Sigmoid colon (tissue), 6 donors: ENCODE measurements at regions not wholly inside any gene's neighbourhood (a gene's known extent, or its start where the extent isn't known, plus 50 kb on each side); places are given as distances from the start of the nearest gene placed in this dataset.
"Not testable (repeated sequence)": the region's sequence is repeated elsewhere in the genome, so short reads cannot be mapped to it uniquely, and the experiment has no call there.

Experiments
- DNase-seq: peaks from one replicate; pipeline ENCODE4 v3.0.0-alpha.2; 2019
- H3K27ac ChIP-seq, 4 donors: fragments of 200-600 bp; sonication (generic); one replicate each; pipeline ENCODE4 v1.5.1; 2016 to 2019; ENCODE audit warnings: mild to moderate bottlenecking in 1 of 4
- H3K27me3 ChIP-seq, 3 donors: fragments of 200-600 bp; sonication (generic); one replicate each; pipeline ENCODE4 v1.5.1; 2019; ENCODE audit warnings: mild to moderate bottlenecking in 1 of 3
- H3K36me3 ChIP-seq, 4 donors: fragments of 200-600 bp; sonication (generic); one replicate each; pipeline ENCODE4 v1.5.1; 2016 to 2019
- H3K4me1 ChIP-seq, 4 donors: fragments of 200-600 bp; sonication (generic); one replicate each; pipeline ENCODE4 v1.5.1; 2017 to 2019
- H3K4me3 ChIP-seq, 4 donors: fragments of 200-600 bp; sonication (generic); one replicate each; pipeline ENCODE4 v1.5.1; 2017 to 2019; ENCODE audit warnings: mild to moderate bottlenecking in 2 of 4, moderate library complexity in 1 of 4
- H3K9me3 ChIP-seq, 4 donors: fragments of 200-600 bp in 3 of 4; sonication (generic) in 3 of 4; one replicate each; pipeline versions ENCODE4 v1.5.1 to v1.6.1; 2013 to 2019
- CTCF ChIP-seq, 4 experiments: fragments of 450-650 bp in 3 of 4; fragments of 200-600 bp in 1 of 4; IDR thresholded peaks; one replicate each; pipeline ENCODE4 v1.5.1; 2016 to 2019; ENCODE audit warnings: antibody characterized with exemption in 4 of 4, mild to moderate bottlenecking in 3 of 4, moderate library complexity in 2 of 4
- EP300 ChIP-seq, 4 donors: sonication (generic); formaldehyde crosslinking; IDR thresholded peaks; one replicate each; pipeline ENCODE4 v1.6.1; 2017; ENCODE audit warnings: antibody characterized with exemption in 4 of 4
- POLR2A ChIP-seq, 2 donors: fragments of 450-650 bp; IDR thresholded peaks; one replicate each; pipeline ENCODE4 v1.6.1; 2016; ENCODE audit warnings: antibody characterized with exemption in 2 of 2, mild to moderate bottlenecking in 2 of 2, moderate library complexity in 2 of 2
- POLR2AphosphoS5 ChIP-seq, 4 donors: sonication (generic); formaldehyde crosslinking; IDR thresholded peaks; one replicate each; pipeline ENCODE4 v1.6.1; 2017; ENCODE audit warnings: antibody characterized with exemption in 4 of 4
- WGBS, 2 donors: extraction: QIAGEN DNeasy Blood & Tissue Kit; methylation state at CpG; one replicate each; pipeline ENCODE4 v1.1.7; 2013; 5-methylcytosine and 5-hydroxymethylcytosine counted together
- intact Hi-C: fragments of 100-400 bp; cut with DNase I; formaldehyde crosslinking; loops from one replicate; pipeline ENCODE4 v1.15.1; 2023
- donor health status: healthy with polysubstance abuse.
- donor health status: healthy.

GRCh38 chr4:170682558-170683294 is 593.0 kb upstream of the AADAT start:
- no peaks in the 10 kb centered on the region for H3K36me3 ChIP-seq
- no peaks in the 10 kb centered on the region for H3K27me3 ChIP-seq
- TF ChIP-seq POLR2A (IDR thresholded peaks at IDR 0.05) (no peak), EP300 (IDR thresholded peaks at IDR 0.05) (no peak), CTCF (IDR thresholded peaks at IDR 0.05) (no peak), POLR2AphosphoS5 (IDR thresholded peaks at IDR 0.05) (no peak)
- H3K4me1 ChIP-seq = no peaks in the 10 kb centered on the region
- H3K9me3 ChIP-seq = peaks cover 0 to 3% (median 0%) of the 10 kb centered on the region in 4 donors
- intact Hi-C loops = no loop called here
- 39 to 64% methylated on average over 5 of the region's 5 CpGs for whole genome bisulfite sequencing, 2 donors
- no peak overlapping the region for H3K4me3 ChIP-seq
- DNase-seq = no peak
- no peak overlapping the region for H3K27ac ChIP-seq

DNA sequence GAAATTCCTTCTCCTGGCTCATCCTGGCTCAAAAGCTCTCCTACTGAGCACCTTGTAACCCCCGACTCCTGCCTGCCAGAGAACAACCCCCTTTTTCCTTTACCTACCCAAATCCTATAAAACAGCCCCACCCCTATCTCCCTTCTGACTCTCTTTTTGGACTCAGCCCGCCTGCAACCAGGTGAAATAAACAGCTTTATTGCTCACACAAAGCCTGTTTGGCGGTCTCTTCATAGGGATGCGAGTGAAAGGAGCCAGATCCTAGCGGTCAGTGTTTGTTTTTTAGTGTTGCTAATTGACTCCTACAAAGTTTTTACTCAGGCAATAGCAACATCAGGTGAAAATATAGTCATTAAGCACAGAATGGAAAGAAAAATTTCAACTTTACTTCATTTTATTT is 592.3 kb upstream of the AADAT start:
- intact Hi-C loops, H3K9me3 ChIP-seq, H3K27ac ChIP-seq, DNase-seq, H3K4me1 ChIP-seq, H3K4me3 ChIP-seq, H3K27me3 ChIP-seq, H3K36me3 ChIP-seq: not testable (repeated sequence)
- 24 to 61% methylated on average over 5 of the region's 5 CpGs for whole genome bisulfite sequencing, 2 donors

DNA sequence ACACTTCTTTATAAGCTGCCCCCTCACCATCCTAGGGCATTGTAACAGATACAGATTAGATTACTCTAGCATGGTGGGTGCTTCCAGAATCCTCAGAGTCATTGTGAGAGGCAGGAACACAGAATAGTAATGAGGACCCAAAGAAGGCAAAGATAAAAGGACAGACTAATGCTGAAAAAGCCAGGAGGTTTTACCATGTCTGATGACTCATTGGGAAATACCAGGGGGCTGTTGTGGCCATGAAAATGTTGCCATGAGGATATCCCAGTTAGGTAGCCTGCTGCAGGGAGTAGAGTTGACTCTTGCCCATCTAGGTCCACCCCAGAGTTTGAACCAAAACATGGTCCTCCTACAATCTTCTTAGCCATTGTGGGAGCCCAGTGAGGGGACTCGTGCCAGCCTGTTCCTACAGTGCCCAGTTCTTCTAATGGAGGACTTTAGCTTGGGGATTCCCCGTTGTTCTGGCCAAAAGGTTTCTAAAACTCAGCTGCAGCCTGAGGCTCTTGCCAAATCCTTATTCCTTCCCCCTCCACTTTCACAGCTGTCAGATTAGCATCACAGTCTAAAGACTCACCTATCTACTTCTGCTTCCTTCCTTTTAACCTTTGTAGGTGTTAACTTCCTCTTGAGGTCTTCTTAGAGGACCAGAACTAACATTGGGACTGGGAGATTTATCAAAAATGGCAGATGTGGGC is 586.0 kb upstream of the AADAT start:
- intact Hi-C loops = no loop called here
- H3K27ac ChIP-seq = no peak overlapping the region
- no peak overlapping the region for H3K4me3 ChIP-seq
- no peaks in the 10 kb centered on the region for H3K4me1 ChIP-seq
- H3K36me3 ChIP-seq = no peaks in the 10 kb centered on the region
- DNase-seq = no peak
- TF ChIP-seq POLR2A (IDR thresholded peaks at IDR 0.05) (no peak), CTCF (IDR thresholded peaks at IDR 0.05) (no peak), EP300 (IDR thresholded peaks at IDR 0.05) (no peak)
- no peaks in the 10 kb centered on the region for H3K9me3 ChIP-seq
- H3K27me3 ChIP-seq = no peaks in the 10 kb centered on the region
- WGBS, 2 donors = 75 to 78% methylated on average over 2 of the region's 2 CpGs

DNA sequence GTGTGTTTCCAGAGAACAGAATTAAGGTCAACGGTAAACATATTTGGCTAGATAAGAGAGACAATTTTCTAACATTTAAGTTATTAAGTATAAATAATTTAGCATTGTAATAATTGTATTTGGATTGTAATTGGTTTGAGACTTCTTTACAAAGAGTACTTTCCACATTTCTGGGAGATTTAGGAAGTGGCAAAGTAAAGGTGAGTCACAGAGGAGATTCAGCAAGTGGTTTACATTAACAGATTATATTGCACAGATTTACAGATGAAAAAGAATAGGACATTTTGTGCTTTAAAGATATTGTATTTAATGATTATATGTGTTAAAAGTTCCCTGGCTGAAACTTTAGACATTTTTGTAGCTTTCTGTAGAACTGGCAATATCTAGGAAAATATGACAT is 584.4 kb upstream of the AADAT start:
- intact Hi-C loops = no loop called here
- no peaks in the 10 kb centered on the region for H3K36me3 ChIP-seq
- DNase-seq = no peak
- H3K4me3 ChIP-seq = no peak overlapping the region
- 92 to 96% methylated on average over 1 of the region's 1 CpG for WGBS, 2 donors
- TF ChIP-seq CTCF (IDR thresholded peaks at IDR 0.05) (no peak), EP300 (IDR thresholded peaks at IDR 0.05) (no peak), POLR2AphosphoS5 (IDR thresholded peaks at IDR 0.05) (no peak), POLR2A (IDR thresholded peaks at IDR 0.05) (no peak)
- no peak overlapping the region for H3K27ac ChIP-seq
- no peaks in the 10 kb centered on the region for H3K9me3 ChIP-seq
- H3K27me3 ChIP-seq = no peaks in the 10 kb centered on the region
- H3K4me1 ChIP-seq = no peaks in the 10 kb centered on the region

- H3K27me3 ChIP-seq = no peaks in the 10 kb centered on the region
- H3K4me1 ChIP-seq = no peaks in the 10 kb centered on the region
- TF ChIP-seq POLR2AphosphoS5 (IDR thresholded peaks at IDR 0.05) = no peak
- DNase-seq = no peak
- no peaks in the 10 kb centered on the region for H3K9me3 ChIP-seq
- H3K4me3 ChIP-seq = no peak overlapping the region
- H3K27ac ChIP-seq = no peak overlapping the region
- intact Hi-C loops = no loop called here
- 2 to 20% methylated on average over 1 of the region's 1 CpG for WGBS, 2 donors
- H3K36me3 ChIP-seq = no peaks in the 10 kb centered on the region
Measured at GRCh38 chr4:170672381-170672965, 582.7 kb upstream of the AADAT start.
